ENCODE measurements at regions not wholly inside any gene's neighbourhood (a gene's known extent, or its start where the extent isn't known, plus 50 kb on each side); places are given as distances from the start of the nearest gene placed in this dataset.
"Not testable (repeated sequence)": the region's sequence is repeated elsewhere in the genome, so short reads cannot be mapped to it uniquely, and the experiment has no call there.

GRCh38 chr3:72161881-72162595 is 377.1 kb upstream of the PROK2 start:
- no peak overlapping the region for H3K27ac ChIP-seq
- ChIA-PET POLR2A (ENCODE audit: unreplicated experiment) (no interaction called here), CTCF (no interaction called here)
- no peak overlapping the region for H2AFZ ChIP-seq
- H3K4me2 ChIP-seq, result peak overlapping the region; percentile 4; the same call in 1 of the 2 replicates
- no TSS peak for BruUV-seq (replicated peaks)
- intact Hi-C loops (cut with micrococcal nuclease; ENCODE audit: unreplicated experiment), result no loop called here
- no peaks in the 10 kb centered on the region for H4K20me1 ChIP-seq (ENCODE audit: insufficient read depth)
- TF ChIP-seq EZH2 (IDR thresholded peaks at IDR 0.05; ENCODE audit: low read depth), result no peak
- no peak for TF ChIP-seq CTCF (conservative IDR thresholded peaks at IDR 0.05)
- no peaks in the 10 kb centered on the region for H3K36me3 ChIP-seq (ENCODE audit: low read depth)
- no peak overlapping the region for H3K4me3 ChIP-seq
- H3K9me3 ChIP-seq (ENCODE audit: insufficient read depth, low read depth), result no peaks in the 10 kb centered on the region
- no peaks in the 10 kb centered on the region for H3K9me2 ChIP-seq (ENCODE audit: insufficient read depth)
- 0 out of 2 replicates have a peak, but pooled peaks cover 5% of the 10 kb centered on the region for H3K27me3 ChIP-seq (ENCODE audit: insufficient read depth, low read depth)
- no peaks in the 10 kb centered on the region for H3F3A ChIP-seq (ENCODE audit: insufficient read depth, low read depth)
- DNase-seq, result no peak
- H3K4me1 ChIP-seq (replicated peaks; ENCODE audit: insufficient read depth), result no peaks in the 10 kb centered on the region
- H3K79me2 ChIP-seq (ENCODE audit: low read depth), result no peaks in the 10 kb centered on the region

GRCh38 chr3:72161285-72161684 is 376.3 kb upstream of the PROK2 start:
- H3K36me3 ChIP-seq (ENCODE audit: low read depth); H3K9me3 ChIP-seq (ENCODE audit: insufficient read depth, low read depth); CTCF ChIA-PET; H3K27me3 ChIP-seq (ENCODE audit: insufficient read depth, low read depth); DNase-seq; H3F3A ChIP-seq (ENCODE audit: insufficient read depth, low read depth); H3K4me2 ChIP-seq; H3K9me2 ChIP-seq (ENCODE audit: insufficient read depth); H3K79me2 ChIP-seq (ENCODE audit: low read depth); H3K4me1 ChIP-seq (replicated peaks; ENCODE audit: insufficient read depth); POLR2A ChIA-PET (ENCODE audit: unreplicated experiment); H3K27ac ChIP-seq; H3K4me3 ChIP-seq; intact Hi-C loops (cut with micrococcal nuclease; ENCODE audit: unreplicated experiment); H2AFZ ChIP-seq; H4K20me1 ChIP-seq (ENCODE audit: insufficient read depth); BruUV-seq (replicated peaks): not testable (repeated sequence)

GRCh38 chr3:72160351-72160750 is 375.4 kb upstream of the PROK2 start:
- BruUV-seq (replicated peaks), result no TSS peak

More at GRCh38 chr3:72160351-72160750, 375.4 kb upstream of the PROK2 start:
- Histone ChIP-seq H4K20me1 (ENCODE audit: insufficient read depth) (no peaks in the 10 kb centered on the region), H2AFZ (no peak overlapping the region), H3K36me3 (ENCODE audit: low read depth) (no peaks in the 10 kb centered on the region), H3K9me3 (ENCODE audit: insufficient read depth, low read depth) (no peaks in the 10 kb centered on the region), H3K4me1 (replicated peaks; ENCODE audit: insufficient read depth) (no peaks in the 10 kb centered on the region), H3K27me3 (ENCODE audit: insufficient read depth, low read depth) (0 out of 2 replicates have a peak, but pooled peaks cover 5% of the 10 kb centered on the region), H3K4me2 (no peak overlapping the region), H3K27ac (no peak overlapping the region), H3K4me3 (no peak overlapping the region), H3K79me2 (ENCODE audit: low read depth) (no peaks in the 10 kb centered on the region), H3K9me2 (ENCODE audit: insufficient read depth) (no peaks in the 10 kb centered on the region), H3F3A (ENCODE audit: insufficient read depth, low read depth) (no peaks in the 10 kb centered on the region)
- CTCF ChIA-PET, result no interaction called here
- TF ChIP-seq EZH2 (IDR thresholded peaks at IDR 0.05; ENCODE audit: low read depth) (no peak), CTCF (conservative IDR thresholded peaks at IDR 0.05) (no peak)
- intact Hi-C loops (cut with micrococcal nuclease; ENCODE audit: unreplicated experiment), result no loop called here
- no peak for DNase-seq
- POLR2A ChIA-PET (ENCODE audit: unreplicated experiment), result no interaction called here
